Breast epithelium (tissue), 3 donors: ENCODE measurements at regions not wholly inside any gene's neighbourhood (a gene's known extent, or its start where the extent isn't known, plus 50 kb on each side); places are given as distances from the start of the nearest gene placed in this dataset.
"Not testable (repeated sequence)": the region's sequence is repeated elsewhere in the genome, so short reads cannot be mapped to it uniquely, and the experiment has no call there.

Source experiments
- POLR2A ChIP-seq: fragments of 450-650 bp; IDR thresholded peaks from one replicate; pipeline ENCODE4 v1.6.1; 2016; ENCODE audit warnings: antibody characterized with exemption, mild to moderate bottlenecking, moderate library complexity
- POLR2AphosphoS5 ChIP-seq, 3 donors: sonication (generic); formaldehyde crosslinking; IDR thresholded peaks; one replicate each; pipeline ENCODE4 v1.6.1; 2017; ENCODE audit warnings: antibody characterized with exemption in 3 of 3
- TF ChIP-seq, protein P1 (sequence below), 3 donors: fragments of 450-650 bp; IDR thresholded peaks; one replicate each; pipeline ENCODE4 v1.5.1; 2016 to 2017; ENCODE audit warnings: antibody characterized with exemption in 3 of 3, mild to moderate bottlenecking in 3 of 3, moderate library complexity in 3 of 3

DNA sequence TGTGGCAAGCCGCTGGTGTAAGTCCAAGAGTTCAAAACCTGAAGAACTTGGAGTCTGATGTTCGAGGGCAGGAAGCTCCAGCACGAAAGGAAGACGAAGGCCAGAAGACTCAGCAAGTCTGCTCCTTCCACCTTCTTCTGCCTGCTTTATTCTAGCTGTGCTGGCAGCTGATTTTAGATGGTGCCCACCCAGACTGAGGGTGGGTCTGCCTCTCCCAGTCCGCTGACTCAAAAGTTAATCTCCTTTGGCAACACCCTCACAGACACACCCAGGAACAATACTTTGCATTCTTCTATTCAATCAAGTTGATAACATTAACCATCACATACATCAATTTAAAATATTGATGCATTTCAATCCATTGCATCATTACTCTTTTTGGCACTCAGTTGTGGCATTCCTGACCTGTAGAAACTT is 373.1 kb downstream of the CDH10 start:
- TF ChIP-seq, protein P1, sequence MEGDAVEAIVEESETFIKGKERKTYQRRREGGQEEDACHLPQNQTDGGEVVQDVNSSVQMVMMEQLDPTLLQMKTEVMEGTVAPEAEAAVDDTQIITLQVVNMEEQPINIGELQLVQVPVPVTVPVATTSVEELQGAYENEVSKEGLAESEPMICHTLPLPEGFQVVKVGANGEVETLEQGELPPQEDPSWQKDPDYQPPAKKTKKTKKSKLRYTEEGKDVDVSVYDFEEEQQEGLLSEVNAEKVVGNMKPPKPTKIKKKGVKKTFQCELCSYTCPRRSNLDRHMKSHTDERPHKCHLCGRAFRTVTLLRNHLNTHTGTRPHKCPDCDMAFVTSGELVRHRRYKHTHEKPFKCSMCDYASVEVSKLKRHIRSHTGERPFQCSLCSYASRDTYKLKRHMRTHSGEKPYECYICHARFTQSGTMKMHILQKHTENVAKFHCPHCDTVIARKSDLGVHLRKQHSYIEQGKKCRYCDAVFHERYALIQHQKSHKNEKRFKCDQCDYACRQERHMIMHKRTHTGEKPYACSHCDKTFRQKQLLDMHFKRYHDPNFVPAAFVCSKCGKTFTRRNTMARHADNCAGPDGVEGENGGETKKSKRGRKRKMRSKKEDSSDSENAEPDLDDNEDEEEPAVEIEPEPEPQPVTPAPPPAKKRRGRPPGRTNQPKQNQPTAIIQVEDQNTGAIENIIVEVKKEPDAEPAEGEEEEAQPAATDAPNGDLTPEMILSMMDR (IDR thresholded peaks at IDR 0.05) = not testable (repeated sequence)
- not testable (repeated sequence) for TF ChIP-seq POLR2A; POLR2AphosphoS5 (IDR thresholded peaks at IDR 0.05)
